ENCODE measurements at regions not wholly inside any gene's neighbourhood (a gene's known extent, or its start where the extent isn't known, plus 50 kb on each side); places are given as distances from the start of the nearest gene placed in this dataset.

DNA sequence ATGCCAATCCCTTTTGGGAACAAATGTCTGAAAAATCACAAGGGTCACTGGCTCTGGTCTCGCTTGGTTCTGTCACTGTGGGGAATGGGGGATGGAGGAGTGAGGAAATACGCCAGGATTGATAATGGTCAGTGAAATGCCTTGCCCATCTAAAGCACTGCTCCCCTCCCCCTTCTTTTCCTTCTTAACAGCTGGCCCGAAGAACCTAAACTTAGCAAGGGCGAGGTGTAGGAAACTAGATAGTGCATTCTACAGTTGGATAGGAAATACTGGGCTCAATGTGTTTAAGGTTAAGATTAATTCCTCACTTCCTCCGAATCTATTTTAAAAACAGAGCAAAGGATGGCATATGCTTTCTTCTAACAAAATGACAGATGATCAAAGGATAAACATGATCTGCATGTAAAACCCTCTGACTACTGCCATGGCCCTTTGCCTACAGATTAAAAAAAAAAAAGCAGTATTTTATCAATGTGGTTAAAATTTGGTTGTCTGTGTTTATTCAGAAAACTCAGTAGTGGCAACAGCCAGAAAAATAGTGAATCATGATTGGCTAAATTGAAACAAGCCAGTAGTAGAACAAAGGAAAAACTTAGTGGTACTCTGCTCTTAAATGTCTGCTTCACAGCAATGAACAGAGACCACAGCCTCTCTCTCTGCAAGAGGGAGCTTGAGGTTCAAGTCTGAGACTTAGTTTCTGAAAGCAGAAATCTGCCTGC lies 86.1 kb upstream of the VAV3 start:
- DNase-seq (ENCODE audit: low read depth in 1 of 2, low spot score in 1 of 2): no peak

DNA sequence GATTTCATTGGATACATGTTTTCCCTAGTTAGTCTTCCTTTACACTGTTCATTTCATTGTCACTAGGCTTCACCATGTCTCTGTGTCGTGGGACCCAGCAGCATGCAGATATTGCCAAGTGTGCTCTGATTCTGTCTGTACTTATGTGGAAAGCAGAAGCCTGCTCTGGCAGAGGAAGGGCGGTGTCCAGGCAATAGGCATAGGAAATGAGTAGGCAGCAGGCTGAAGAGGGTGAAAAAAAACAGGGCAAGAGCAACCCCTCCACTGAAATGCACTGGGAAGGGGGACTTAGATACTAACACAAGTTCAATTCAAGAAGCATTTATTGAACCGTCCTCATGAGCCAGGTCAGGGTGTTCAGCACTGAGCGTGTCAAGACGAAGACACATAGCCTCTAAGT lies 85.2 kb upstream of the VAV3 start:
- no peak for DNase-seq (ENCODE audit: low read depth in 1 of 2, low spot score in 1 of 2)

DNA sequence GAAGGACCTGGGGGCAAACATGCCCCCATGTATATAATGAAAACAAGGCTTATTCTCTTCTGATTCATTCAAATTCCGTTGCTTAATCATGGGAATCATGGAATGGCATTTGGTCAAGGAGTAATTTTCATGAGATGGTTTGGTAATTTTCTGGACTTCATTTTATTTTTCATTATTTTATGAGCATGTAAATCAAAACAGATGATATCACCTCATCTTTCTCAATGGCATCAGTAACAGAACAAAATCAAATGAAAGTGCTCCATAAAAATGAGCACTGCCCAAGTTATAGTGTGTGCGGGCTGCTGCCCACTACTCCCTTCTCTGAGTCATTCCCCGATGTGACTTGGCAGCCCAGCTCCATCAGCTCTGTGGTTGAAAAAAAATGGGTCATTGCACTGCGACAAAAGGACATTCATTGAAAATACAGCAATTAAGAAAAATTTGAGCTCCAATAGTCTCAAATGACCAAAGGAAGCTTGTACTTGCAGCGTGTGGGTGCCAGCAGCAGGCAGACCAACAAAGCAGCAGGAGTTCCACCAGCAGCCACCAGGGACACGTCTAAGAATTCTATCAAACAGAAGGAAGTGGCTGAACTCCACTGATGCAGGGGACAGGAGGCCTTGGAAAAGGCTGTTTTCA lies 84.3 kb upstream of the VAV3 start:
- no peak for DNase-seq (ENCODE audit: low read depth in 1 of 2, low spot score in 1 of 2)

DNA sequence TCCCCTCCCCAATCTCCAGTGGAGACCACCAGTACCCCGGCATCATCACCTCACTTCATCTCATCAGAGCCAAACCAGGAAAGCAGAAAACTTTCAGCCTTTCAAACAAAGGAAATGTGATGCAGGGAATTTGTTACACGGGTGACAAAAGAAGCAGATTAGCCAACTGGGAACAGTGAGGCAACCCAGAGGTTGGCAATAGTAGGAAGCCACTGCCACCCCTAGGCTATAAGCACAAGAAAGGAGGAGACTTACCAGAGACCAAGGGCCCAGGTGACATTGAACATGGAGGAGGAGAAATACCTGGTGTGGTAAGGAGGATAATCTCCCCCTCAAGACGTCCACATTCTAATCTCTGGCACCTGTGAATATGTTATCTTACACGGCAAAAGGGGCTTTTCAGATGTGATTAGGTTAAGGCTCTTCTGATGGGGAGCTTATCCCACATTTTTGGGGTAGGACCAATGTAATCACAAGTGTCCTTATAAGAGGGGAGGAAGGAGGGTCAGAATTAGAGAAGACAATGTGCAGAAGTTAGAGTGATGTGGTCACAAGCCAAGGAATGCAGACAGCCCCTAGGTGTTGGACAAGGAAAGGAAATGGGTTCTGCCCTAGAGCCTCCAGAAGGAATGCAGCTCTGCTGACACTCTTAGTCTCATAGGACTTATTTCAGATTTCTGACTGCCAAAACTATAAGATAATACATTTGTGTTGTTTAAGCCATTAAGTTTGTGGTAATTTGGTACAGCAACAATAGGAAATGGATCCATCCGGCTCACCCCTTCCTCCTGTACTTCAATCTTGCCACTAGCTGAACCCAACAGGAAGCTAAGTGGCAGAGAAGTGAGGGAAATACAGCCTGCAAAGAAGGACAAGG lies 83.6 kb upstream of the VAV3 start:
- no peak for DNase-seq (ENCODE audit: low read depth in 1 of 2, low spot score in 1 of 2)

DNA sequence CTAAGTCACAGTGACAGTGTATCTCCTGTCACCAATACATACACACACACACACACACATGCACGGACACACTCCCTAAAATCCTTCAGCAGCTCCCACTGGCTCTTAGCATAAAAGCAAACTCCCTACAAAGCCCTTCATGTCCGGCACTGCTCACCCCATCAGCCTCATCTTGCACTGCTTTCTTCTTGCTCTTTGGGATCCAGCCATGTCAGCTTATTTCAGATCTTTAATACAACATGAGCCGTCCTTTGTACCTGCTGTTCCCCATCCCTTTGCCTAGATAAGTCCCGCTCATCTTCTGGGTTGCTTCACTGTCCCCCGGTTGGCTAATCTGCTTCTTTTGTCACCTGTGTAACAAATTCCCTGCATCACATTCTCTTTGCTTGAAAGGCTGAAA lies 82.1 kb upstream of the VAV3 start:
- DNase-seq (ENCODE audit: low read depth in 1 of 2, low spot score in 1 of 2): no peak

DNA sequence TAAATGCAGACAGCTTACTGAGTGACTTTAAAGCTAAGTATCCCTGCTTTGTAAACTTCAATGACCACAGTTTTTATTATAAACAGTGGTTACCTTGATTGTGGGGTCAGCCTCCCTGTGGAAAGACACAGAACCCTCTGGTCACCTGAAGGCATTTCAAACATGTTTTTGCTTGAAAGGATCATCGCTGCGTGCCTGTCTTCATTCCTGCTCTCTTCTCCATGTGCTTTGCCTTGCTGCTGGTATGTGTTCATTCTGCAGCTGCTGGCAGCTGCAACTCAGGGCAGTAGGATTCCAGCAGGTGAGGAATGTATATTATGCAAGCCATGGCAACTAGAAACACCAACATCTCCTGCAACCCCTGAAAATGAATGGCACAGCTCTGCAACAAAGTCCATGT lies 81.0 kb upstream of the VAV3 start:
- DNase-seq (ENCODE audit: low read depth in 1 of 2, low spot score in 1 of 2): no peak

DNA sequence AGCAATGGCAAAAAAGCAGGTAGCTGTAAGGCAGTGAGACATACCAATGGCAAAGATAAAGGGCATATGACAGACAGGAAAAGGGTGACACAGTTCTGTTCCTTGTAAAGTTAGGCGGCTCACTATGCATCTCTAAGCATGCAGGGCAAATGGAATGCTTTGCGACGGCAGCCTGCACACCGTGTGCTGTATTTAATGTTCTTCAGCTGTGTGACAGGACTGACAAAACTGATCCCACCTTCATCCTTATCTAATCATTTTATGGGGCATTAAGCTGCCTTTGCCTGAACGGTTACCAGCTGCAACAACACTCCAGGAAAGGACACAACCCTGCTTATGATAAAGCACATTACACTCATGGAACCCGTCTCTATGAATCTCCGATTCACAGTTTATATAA lies 80.5 kb upstream of the VAV3 start:
- DNase-seq (ENCODE audit: low read depth in 1 of 2, low spot score in 1 of 2): no peak

DNA sequence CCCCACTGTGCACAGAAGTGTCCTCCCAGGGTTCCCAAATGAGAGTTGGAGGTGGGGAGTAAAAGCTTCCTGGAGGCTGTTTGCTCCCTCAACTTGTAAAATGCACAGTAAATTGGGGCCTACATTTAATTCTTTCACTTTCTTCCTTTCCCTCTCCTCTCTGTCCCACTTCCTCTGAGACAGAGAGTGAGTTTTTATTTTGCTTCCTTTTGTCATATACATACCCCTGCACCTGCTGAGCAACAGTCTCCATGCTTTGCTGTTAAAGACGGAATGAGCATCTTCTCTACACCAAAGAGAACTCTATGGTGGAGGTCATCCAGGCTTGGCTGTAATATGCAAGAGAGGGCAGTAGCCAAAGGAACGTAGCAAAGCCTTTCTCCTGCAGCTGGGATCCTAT lies 79.3 kb upstream of the VAV3 start:
- DNase-seq (ENCODE audit: low read depth in 1 of 2, low spot score in 1 of 2): no peak

DNA sequence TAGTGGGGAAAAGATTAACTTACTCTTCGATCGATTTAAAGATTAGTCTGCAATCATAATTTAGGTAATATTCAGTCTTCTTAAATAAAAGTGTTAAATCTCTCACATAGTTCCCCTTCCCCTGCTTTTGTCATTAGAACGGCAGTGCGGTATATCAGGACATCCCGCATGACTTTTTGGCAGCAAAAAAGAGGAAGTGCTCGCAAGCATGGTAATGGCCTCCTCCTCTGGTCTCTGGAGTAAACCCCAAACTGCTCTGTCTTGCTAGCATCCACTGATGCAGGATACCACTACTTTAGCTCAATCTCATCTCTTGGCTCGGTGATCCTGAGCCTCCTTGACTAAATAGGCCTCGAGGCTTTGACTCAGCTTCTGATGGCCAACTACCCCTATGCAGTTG lies 78.7 kb upstream of the VAV3 start:
- no peak for DNase-seq (ENCODE audit: low read depth in 1 of 2, low spot score in 1 of 2)

DNA sequence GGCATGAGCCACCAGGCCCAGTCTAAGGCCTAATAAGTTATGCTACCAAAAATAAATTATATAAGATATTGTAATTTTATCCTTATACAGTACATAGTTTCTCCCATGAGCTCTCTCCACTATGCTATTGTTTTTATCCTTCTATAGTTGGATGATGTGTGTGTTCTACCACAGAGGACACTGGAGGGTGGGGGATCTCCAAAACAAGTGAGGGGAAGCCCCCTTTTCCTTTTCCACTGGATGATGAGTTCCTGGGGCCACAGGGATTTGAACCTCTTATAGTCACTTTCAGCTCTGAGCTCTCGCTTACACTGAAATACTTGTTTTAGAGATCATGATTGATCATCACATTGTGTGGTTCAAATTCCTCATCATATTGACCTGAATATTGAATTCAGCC lies 77.6 kb upstream of the VAV3 start:
- no peak for DNase-seq (ENCODE audit: low read depth in 1 of 2, low spot score in 1 of 2)

DNA sequence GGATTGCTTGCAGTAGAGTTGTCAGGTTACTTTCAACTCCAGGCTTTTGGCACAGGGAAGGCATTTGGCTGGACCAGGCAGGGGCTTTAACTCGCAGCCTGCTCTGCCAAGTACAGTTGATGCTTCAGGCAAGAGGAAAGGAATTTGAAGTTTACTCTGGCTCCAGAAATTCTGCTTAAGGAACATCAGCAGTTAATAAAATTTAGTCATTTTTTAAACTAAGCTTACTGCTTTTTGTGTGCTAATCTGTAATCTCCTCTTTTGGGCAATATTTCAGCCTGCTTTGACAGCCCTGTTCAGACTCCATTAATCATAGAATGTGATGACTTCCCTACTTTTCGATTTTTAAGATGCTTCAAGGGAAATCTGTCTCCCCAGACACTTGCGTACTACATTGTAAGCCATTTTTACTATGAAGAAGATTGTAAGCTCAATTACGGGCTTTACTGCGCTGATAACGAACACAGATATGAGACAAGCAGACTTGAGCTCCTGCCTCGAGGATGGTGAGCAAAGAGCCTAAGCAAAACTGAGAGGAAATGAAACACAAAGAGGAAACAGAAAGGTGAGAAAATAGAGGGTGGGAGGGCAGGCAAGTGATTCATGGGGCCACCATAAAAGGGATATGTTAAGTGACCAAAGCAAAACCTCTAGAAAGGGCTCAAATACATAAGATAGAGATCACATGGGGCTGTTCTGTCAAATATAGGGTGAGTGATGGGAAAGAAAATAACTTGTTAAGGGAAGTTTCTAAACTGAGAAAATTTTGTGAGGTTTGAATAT lies 76.6 kb upstream of the VAV3 start:
- DNase-seq (ENCODE audit: low read depth in 1 of 2, low spot score in 1 of 2): no peak

DNA sequence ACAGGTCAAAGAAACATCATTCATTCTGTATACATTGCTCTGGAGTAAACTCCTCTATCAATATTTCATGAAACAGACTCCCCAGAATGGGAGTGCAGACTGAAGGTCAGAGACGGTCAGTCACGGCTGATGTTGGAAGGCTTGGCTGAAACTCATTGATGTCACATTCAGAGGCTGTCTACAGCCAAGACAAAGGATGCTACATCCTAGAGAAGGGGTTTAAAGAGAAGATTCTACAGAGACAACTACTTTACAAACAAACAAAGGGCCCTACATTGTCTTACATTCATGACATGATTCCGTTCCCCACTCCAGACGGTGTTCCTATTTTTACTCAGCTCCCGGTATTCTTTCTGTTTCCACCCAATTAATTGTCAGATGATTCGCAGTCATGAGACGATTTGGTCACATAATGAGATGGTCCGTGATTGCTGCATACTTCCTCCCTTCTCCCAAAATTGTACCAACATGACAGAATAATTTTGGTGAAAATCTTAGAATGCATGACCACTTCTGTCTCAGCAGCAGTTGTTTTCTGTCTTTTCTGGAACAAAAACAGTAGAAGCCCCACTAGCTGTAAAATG lies 73.8 kb upstream of the VAV3 start:
- DNase-seq (ENCODE audit: low read depth in 1 of 2, low spot score in 1 of 2): no peak

DNA sequence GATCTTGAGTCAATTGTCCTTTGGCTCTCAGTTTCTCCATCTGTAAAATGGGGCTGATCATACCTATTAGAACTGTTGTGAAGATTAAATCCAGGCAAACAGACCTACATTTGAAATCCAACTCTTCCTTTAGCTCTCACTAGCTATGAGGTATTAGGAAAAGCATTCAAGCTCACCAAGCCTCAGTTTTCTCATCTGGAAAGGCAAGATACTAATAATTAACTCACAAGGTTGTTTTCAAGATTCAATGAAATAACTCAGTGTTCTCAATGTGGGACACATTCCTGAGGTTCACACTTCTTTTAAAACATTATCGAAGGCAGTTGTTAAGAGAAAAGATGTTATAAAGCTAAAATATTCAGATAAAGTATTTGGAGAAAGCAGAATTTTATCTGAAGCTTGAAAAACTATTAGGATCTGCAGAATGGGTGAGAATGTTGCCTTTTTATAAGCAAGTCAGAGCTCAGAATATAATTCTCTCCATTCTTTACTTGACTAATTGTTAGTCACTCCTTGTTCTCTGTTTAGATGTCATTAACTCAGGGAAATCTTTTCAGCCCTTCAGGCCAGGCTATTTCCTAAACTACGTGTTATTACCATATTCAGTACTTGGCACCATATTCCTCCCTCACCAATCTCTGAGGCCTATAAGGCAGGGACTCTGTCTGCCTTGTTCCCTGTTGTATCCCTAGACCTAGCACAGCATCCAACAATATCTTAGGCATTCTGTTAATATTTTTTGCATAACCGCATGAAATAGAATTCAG lies 72.0 kb upstream of the VAV3 start:
- no peak for DNase-seq (ENCODE audit: low read depth in 1 of 2, low spot score in 1 of 2)

DNA sequence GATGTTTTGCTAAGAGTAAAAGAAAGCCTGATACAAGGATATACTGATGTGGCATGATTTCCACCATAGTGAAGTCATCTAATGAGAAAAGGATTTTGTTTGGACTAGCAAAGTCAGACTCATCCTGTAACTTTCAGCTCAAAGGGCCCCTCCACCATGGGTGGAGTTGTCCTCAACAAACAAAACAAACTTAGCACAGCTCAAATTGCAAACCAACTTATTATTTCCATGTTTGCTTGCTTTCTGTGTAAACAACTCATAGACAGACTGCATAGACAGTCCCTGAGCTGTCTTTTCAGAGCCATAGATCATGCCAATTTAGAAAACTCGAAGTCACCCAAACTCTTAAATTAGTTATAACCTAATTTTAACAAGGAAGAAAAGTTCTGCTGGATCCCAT lies 69.4 kb upstream of the VAV3 start:
- DNase-seq (ENCODE audit: low read depth in 1 of 2, low spot score in 1 of 2): no peak

DNA sequence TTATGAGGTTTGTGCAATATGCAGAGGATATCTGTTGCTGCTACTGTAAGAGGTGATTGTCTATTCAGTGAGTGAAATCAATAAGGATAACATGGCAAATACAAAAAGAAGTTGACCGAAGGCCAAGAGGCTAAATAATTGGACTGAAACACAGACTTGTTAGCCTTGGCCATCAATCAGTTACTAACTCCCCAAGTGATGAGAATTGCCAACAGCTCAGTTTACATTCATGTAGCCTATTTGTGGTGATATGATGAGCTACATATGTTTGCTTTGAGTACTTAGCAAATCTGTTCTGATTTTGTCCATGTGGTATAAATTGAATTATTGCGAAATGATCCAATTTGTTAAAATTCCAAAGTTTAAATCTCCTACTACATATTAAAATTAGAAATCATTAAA lies 68.6 kb upstream of the VAV3 start:
- DNase-seq (ENCODE audit: low read depth in 1 of 2, low spot score in 1 of 2): no peak

DNA sequence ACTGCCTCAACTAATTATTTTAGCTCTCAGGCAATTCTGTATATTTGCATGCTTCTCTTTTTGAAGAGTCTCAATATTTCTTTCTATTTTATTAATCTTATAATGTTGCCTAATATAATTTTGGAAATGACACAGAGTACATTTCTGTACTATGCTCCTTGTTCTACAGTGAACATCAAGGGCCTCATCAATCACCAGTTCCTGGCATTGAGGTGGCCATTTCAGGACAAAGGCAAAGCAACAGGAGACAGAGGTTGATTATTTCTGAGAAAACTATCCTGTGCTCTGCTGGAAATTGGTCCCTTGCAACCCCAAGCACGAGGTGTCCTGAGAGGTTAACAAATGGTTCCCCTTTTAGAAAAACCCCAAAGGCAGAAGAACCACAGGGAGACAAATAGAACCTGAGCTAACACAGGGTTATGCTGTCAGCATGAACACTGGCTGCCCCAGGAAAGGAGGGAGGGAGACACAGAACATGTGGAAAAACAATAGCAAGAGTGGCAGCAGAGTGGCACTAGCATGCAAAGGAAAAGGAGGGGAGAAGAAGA lies 63.9 kb upstream of the VAV3 start:
- no peak for DNase-seq (ENCODE audit: low read depth in 1 of 2, low spot score in 1 of 2)

DNA sequence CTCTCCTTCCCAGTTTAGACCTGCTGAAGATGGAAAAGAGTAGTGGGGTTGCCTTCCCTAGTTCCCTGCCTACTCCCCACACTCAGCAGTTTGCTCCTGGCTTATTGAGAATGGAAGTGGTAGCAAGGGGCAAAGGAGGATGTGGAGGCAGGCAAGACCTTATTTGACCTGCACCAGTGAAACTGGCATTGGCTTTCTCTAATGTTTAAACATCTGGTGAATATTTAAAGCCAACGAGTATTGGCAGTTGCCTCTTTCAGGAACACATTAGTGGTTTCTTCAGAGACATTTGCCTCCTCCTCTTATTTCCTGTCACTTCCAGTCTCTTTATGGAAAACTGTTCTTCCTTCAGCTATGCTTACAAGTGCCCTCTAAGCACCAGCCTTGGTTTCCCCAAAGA lies 62.4 kb upstream of the VAV3 start:
- DNase-seq (ENCODE audit: low read depth in 1 of 2, low spot score in 1 of 2): no peak

DNA sequence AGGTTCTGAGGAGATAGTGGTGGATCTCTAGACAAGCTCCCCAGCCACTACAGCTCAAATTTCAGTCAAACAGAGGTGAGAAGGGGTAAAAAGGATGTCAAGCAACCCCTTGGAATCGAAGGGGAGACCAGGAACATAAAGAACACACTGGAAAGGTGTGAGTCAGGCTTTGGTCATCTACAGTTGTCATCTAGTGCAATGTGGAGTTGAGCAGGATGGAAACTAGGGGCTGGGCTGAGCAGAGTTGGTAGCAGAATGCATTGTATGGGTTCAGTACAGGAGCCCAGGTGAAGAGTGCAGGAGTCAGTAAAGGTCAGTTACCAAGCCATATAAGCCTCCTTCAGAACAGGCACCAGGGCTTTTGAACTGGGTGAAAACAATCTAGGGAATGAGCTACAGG lies 52.7 kb upstream of the VAV3 start:
- no peak for DNase-seq (ENCODE audit: low read depth in 1 of 2, low spot score in 1 of 2)

DNA sequence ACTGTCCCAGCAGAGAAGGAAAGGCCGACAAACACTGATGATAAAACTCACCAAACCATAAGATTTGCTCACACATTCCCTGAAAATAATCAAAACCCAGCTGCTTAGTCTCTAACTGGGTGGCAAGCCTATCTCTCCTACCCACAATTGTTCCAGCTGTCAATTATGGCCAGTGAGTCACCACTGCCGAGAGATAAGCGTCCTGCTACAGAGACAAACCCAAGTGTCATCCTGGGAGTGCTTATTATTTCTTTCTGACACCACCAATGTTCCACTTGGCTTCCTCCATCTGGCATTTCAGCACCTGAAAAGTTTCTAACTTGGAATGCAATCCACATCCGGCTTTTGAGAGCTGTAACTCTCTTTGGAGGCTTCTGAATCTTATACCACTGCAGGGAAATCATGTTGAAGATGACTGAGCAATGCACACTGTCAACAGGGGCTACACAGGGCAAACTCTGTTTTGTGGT lies 51.5 kb upstream of the VAV3 start:
- no peak for DNase-seq (ENCODE audit: low read depth in 1 of 2, low spot score in 1 of 2)
